ENCODE measurements at regions not wholly inside any gene's neighbourhood (a gene's known extent, or its start where the extent isn't known, plus 50 kb on each side); places are given as distances from the start of the nearest gene placed in this dataset.

DNA sequence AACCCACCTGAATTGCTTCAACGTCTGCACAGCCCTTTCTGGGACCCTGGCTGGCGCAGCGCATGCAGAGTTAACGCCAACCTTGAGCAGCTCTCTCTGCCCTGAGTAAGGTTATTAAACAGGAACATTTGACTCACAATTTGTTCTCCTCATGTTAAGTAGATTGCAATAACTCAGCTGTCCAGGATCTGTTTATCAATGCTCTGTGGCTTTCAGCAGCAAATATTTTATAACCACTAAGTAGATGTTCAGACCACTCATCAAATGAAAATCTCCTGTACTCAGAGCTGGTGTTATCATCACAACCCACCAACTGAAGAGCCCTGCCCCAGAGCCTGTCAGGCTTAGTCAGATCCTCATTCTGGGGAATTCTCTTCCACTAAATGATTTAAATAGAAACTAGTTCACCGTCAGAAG is 403.0 kb downstream of the ZNF608 start (continued):
- TF ChIP-seq, protein P1, sequence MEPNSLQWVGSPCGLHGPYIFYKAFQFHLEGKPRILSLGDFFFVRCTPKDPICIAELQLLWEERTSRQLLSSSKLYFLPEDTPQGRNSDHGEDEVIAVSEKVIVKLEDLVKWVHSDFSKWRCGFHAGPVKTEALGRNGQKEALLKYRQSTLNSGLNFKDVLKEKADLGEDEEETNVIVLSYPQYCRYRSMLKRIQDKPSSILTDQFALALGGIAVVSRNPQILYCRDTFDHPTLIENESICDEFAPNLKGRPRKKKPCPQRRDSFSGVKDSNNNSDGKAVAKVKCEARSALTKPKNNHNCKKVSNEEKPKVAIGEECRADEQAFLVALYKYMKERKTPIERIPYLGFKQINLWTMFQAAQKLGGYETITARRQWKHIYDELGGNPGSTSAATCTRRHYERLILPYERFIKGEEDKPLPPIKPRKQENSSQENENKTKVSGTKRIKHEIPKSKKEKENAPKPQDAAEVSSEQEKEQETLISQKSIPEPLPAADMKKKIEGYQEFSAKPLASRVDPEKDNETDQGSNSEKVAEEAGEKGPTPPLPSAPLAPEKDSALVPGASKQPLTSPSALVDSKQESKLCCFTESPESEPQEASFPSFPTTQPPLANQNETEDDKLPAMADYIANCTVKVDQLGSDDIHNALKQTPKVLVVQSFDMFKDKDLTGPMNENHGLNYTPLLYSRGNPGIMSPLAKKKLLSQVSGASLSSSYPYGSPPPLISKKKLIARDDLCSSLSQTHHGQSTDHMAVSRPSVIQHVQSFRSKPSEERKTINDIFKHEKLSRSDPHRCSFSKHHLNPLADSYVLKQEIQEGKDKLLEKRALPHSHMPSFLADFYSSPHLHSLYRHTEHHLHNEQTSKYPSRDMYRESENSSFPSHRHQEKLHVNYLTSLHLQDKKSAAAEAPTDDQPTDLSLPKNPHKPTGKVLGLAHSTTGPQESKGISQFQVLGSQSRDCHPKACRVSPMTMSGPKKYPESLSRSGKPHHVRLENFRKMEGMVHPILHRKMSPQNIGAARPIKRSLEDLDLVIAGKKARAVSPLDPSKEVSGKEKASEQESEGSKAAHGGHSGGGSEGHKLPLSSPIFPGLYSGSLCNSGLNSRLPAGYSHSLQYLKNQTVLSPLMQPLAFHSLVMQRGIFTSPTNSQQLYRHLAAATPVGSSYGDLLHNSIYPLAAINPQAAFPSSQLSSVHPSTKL (CRISPR knock-in tag; IDR thresholded peaks at IDR 0.05): no peak

DNA sequence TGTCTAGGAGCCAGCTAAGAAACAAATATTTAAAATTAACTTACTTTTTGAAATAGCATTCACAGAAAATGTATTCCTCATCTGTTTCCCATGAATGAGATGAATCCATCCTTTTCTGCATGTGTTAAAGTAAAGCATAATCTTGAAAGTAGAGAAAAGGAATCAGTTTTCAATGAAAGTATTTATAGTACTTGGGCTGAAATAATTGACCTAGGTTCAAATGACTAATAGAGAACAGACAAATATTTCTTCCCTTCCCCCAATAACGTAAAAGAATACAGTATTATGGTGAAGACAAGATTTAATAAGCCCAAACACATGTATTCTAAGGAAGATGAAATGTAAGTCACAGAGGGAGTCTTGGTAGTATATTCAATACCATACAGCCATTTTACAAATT is 403.5 kb downstream of the ZNF608 start:
- H3K27me3 ChIP-seq (ENCODE audit: control insufficient read depth in 1 of 2, insufficient read depth in 2 of 2, low read length in 2 of 2): no peaks in the 10 kb centered on the region
- BruUV-seq (replicated peaks): no TSS peak
- ATAC-seq (no peak), DNase-seq (ENCODE audit: low spot score) (no peak), FAIRE-seq (no peak)
- ChIA-PET POLR2A (no interaction called here), CTCF (ENCODE audit: low intra/inter-chr PET ratio, low total read pairs) (no interaction called here)
- no peak overlapping the region for H3K27ac ChIP-seq (ENCODE audit: extremely low read length, insufficient read depth, low read length)
- no peak overlapping the region for H2AFZ ChIP-seq (ENCODE audit: low read length)
- H3K36me3 ChIP-seq (replicated peaks in 1 of 2; ENCODE audit: control insufficient read depth in 1 of 2, insufficient read depth in 2 of 2, low read length in 2 of 2): no peaks in the 10 kb centered on the region
- no peaks in the 10 kb centered on the region for H3K9me3 ChIP-seq (ENCODE audit: low read length)
- H4K20me1 ChIP-seq (ENCODE audit: insufficient read depth, low read length): no peaks in the 10 kb centered on the region
- in situ Hi-C loops (cut with HindIII; ENCODE audit: extremely low pct_ligation_motif_present, low pct_unique_long_range_greater_than_20kb) (no loop called here), intact Hi-C loops (cut with micrococcal nuclease; ENCODE audit: unreplicated experiment) (no loop called here)
- no peak overlapping the region for H3K9ac ChIP-seq (ENCODE audit: insufficient read depth, low read depth, low read length)
- no peak overlapping the region for H3K4me3 ChIP-seq (replicated peaks in 1 of 3; ENCODE audit: insufficient read depth in 1 of 3, low read depth in 2 of 3, low read length in 3 of 3)
- no peak overlapping the region for H3K4me2 ChIP-seq (ENCODE audit: low read depth, low read length)
- WGBS (ENCODE audit: low lambda C conversion rate): 4% methylated on average over 1 of the region's 1 CpG
- H3K79me2 ChIP-seq (ENCODE audit: insufficient read depth, low read length): no peaks in the 10 kb centered on the region
- no peaks in the 10 kb centered on the region for H3K4me1 ChIP-seq (ENCODE audit: insufficient read depth, low read length)
- no peak for TF ChIP-seq SMARCC2 (IDR thresholded peaks at IDR 0.05)
- TF ChIP-seq ZNF552 (CRISPR knock-in tag; IDR thresholded peaks at IDR 0.05; ENCODE audit: borderline replicate concordance): no peak
- TF ChIP-seq, protein P2, sequence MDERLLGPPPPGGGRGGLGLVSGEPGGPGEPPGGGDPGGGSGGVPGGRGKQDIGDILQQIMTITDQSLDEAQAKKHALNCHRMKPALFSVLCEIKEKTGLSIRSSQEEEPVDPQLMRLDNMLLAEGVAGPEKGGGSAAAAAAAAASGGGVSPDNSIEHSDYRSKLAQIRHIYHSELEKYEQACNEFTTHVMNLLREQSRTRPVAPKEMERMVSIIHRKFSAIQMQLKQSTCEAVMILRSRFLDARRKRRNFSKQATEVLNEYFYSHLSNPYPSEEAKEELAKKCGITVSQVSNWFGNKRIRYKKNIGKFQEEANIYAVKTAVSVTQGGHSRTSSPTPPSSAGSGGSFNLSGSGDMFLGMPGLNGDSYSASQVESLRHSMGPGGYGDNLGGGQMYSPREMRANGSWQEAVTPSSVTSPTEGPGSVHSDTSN (CRISPR knock-in tag; IDR thresholded peaks at IDR 0.05): no peak
- no peak for TF ChIP-seq SIX1 (CRISPR knock-in tag; IDR thresholded peaks at IDR 0.05; ENCODE audit: borderline replicate concordance)
- no peak for TF ChIP-seq KLF13 (CRISPR knock-in tag; IDR thresholded peaks at IDR 0.05)
- TF ChIP-seq HOXA3 (CRISPR knock-in tag; IDR thresholded peaks at IDR 0.05): no peak
- no peak for TF ChIP-seq ZNF674 (CRISPR knock-in tag; IDR thresholded peaks at IDR 0.05; ENCODE audit: low read depth)
- TF ChIP-seq PRDM4 (CRISPR knock-in tag; IDR thresholded peaks at IDR 0.05; ENCODE audit: borderline replicate concordance): no peak
- no peak for TF ChIP-seq ZNF121 (CRISPR knock-in tag; IDR thresholded peaks at IDR 0.05)
- TF ChIP-seq ZBTB33 (CRISPR knock-in tag; IDR thresholded peaks at IDR 0.05): no peak
- TF ChIP-seq SMARCE1 (IDR thresholded peaks at IDR 0.05; ENCODE audit: borderline replicate concordance): no peak
- TF ChIP-seq JUN (CRISPR knock-in tag; IDR thresholded peaks at IDR 0.05): no peak
- no peak for TF ChIP-seq KDM2A (CRISPR knock-in tag; IDR thresholded peaks at IDR 0.05; ENCODE audit: borderline replicate concordance, low read depth)
- TF ChIP-seq NONO (IDR thresholded peaks at IDR 0.05): no peak
- TF ChIP-seq NONO (CRISPR knock-in tag; conservative IDR thresholded peaks at IDR 0.05): no peak
